IMR-90 (cell line): ENCODE measurements at regions not wholly inside any gene's neighbourhood (a gene's known extent, or its start where the extent isn't known, plus 50 kb on each side); places are given as distances from the start of the nearest gene placed in this dataset.

Experiments
- ATAC-seq: fragments of 200-7000 bp; cut with Tn5 transposase; 2 replicates; pipeline ENCODE4 v1.9.1; 2020; ENCODE audit warnings: low read depth, mild to moderate bottlenecking, moderate library complexity
- BruUV-seq: library from RNA; stranded (reverse); fragments of 400-500 nt; replicated peaks from 2 replicates; lab custom pipeline; 2021; lab: Mats Ljungman, UMichigan
- CTCF ChIA-PET: fragments of 300-600 bp; formaldehyde crosslinking; extraction: SDS; loops from one replicate; lab custom pipeline; 2021; ENCODE audit warnings: antibody characterized with exemption; lab: Yijun Ruan, JAX
- POLR2A ChIA-PET: fragments of 300-600 bp; sonication (Branson Sonifier 250); formaldehyde crosslinking; loops from one replicate; lab custom pipeline; 2022; ENCODE audit warnings: antibody characterized with exemption; ENCODE audit not compliant: unreplicated experiment; lab: Charles Lee
- DNase-seq: peaks from one replicate; pipeline ENCODE4 v3.0.0; 2013
- H2AFZ ChIP-seq: replicated peaks from 2 replicates; pipeline ENCODE3; 2013; ENCODE audit warnings: low read length, mild to moderate bottlenecking; ENCODE audit not compliant: poor library complexity
- H2AK5ac ChIP-seq: 2 replicates; pipeline ENCODE4 v1.6.1; 2013; ENCODE audit warnings: low read depth, low read length, inconsistent platforms
- H2AK9ac ChIP-seq: replicated peaks from 2 replicates; pipeline ENCODE3; 2013; ENCODE audit warnings: mild to moderate bottlenecking, low read depth, low read length, moderate library complexity; ENCODE audit not compliant: poor library complexity
- H2BK120ac ChIP-seq: 2 replicates; pipeline ENCODE4 v1.6.1; 2013; ENCODE audit warnings: low read depth, low read length, inconsistent platforms
- H2BK15ac ChIP-seq: 3 replicates; pipeline ENCODE4 v1.6.1; 2013; ENCODE audit warnings: low read depth, low read length, inconsistent platforms
- H2BK20ac ChIP-seq: 2 replicates; pipeline ENCODE4 v1.6.1; 2013; ENCODE audit warnings: low read depth, mild to moderate bottlenecking, inconsistent platforms, low read length, moderate library complexity
- H2BK5ac ChIP-seq: 2 replicates; pipeline ENCODE4 v1.6.1; 2013; ENCODE audit warnings: mild to moderate bottlenecking, low read depth, low read length, inconsistent platforms; ENCODE audit not compliant: poor library complexity, severe bottlenecking
- H3K14ac ChIP-seq: replicated peaks from 2 replicates; pipeline ENCODE4 v1.6.1; 2013; ENCODE audit warnings: low read depth, low read length, inconsistent platforms
- H3K18ac ChIP-seq: 2 replicates; pipeline ENCODE4 v1.6.1; 2013; ENCODE audit warnings: low read depth, low read length, control low read depth
- H3K23ac ChIP-seq: 2 replicates; pipeline ENCODE4 v1.6.1; 2013; ENCODE audit warnings: low read depth, low read length, inconsistent platforms
- H3K27ac ChIP-seq: 2 replicates; pipeline ENCODE4 v1.5.1; 2013; ENCODE audit warnings: mild to moderate bottlenecking, control low read depth, low read length; ENCODE audit not compliant: insufficient read depth
- H3K27me3 ChIP-seq: 2 replicates; pipeline ENCODE4 v1.6.1; 2013; ENCODE audit warnings: low read length; ENCODE audit not compliant: control insufficient read depth, insufficient read depth
- H3K36me3 ChIP-seq: 2 replicates; pipeline ENCODE4 v1.6.1; 2013; ENCODE audit warnings: low read length, mixed read lengths; ENCODE audit not compliant: control insufficient read depth, insufficient read depth
- H3K4ac ChIP-seq: 2 replicates; pipeline ENCODE4 v1.6.1; 2013; ENCODE audit warnings: low read depth, low read length, inconsistent platforms
- H3K4me1 ChIP-seq: 2 replicates; pipeline ENCODE4 v1.6.1; 2013; ENCODE audit warnings: low read length, mixed read lengths; ENCODE audit not compliant: control insufficient read depth, insufficient read depth
- H3K4me2 ChIP-seq: 2 replicates; pipeline ENCODE4 v1.6.1; 2013; ENCODE audit warnings: low read depth, mild to moderate bottlenecking, control low read depth, low read length, moderate library complexity
- H3K4me3 ChIP-seq: 2 replicates; pipeline ENCODE4 v1.5.1; 2013; ENCODE audit warnings: low read depth, mild to moderate bottlenecking, control low read depth, low read length, moderate library complexity; ENCODE audit not compliant: insufficient read depth
- H3K56ac ChIP-seq: 2 replicates; pipeline ENCODE4 v1.6.1; 2013; ENCODE audit warnings: low read length, inconsistent platforms; ENCODE audit not compliant: insufficient read depth; ENCODE audit errors: extremely low read depth
- H3K79me1 ChIP-seq, 2 experiments: 2 replicates each; pipeline ENCODE4 v1.6.1; 2013; ENCODE audit warnings: low read length in 2 of 2, inconsistent platforms in 1 of 2, low read depth in 1 of 2
- H3K9ac ChIP-seq: 2 replicates; pipeline ENCODE4 v1.6.1; 2013; ENCODE audit warnings: low read depth, low read length, control low read depth
- H3K9me1 ChIP-seq: 2 replicates; pipeline ENCODE4 v1.6.1; 2013; ENCODE audit warnings: low read length, inconsistent platforms; ENCODE audit not compliant: insufficient read depth
- H3K9me3 ChIP-seq: 2 replicates; pipeline ENCODE4 v1.6.1; 2013; ENCODE audit warnings: low read length; ENCODE audit not compliant: control insufficient read depth, insufficient read depth
- H4K20me1 ChIP-seq: 2 replicates; pipeline ENCODE4 v1.6.1; 2013; ENCODE audit warnings: low read length, inconsistent platforms; ENCODE audit not compliant: insufficient read depth
- H4K5ac ChIP-seq: 2 replicates; pipeline ENCODE4 v1.6.1; 2013; ENCODE audit warnings: mild to moderate bottlenecking, low read depth, low read length, control low read depth
- H4K8ac ChIP-seq, 2 experiments: 2 replicates each; pipeline ENCODE4 v1.6.1; 2013; ENCODE audit warnings: low read depth in 2 of 2, low read length in 2 of 2, control low read depth in 1 of 2, inconsistent platforms in 1 of 2
- H4K91ac ChIP-seq: 2 replicates; pipeline ENCODE4 v1.6.1; 2013; ENCODE audit warnings: low read depth, low read length, inconsistent platforms; ENCODE audit not compliant: insufficient read depth
- BHLHE40 ChIP-seq: fragments of 150-350 bp; IDR thresholded peaks from 2 replicates; pipeline ENCODE4 v1.6.1; 2016; ENCODE audit warnings: mild to moderate bottlenecking, low read depth, low read length
- CEBPB ChIP-seq: IDR thresholded peaks from 2 replicates; pipeline ENCODE4 v1.6.1; 2012; ENCODE audit warnings: low read depth, low read length, improper control_type of control experiment
- CHD1 ChIP-seq: IDR thresholded peaks from 2 replicates; pipeline ENCODE4 v1.6.1; 2012; ENCODE audit warnings: low read depth, low read length, improper control_type of control experiment
- CTCF ChIP-seq: conservative IDR thresholded peaks from 2 replicates; pipeline ENCODE4 v1.5.1; 2012; ENCODE audit warnings: mild to moderate bottlenecking, low read depth, low read length, improper control_type of control experiment
- ELK1 ChIP-seq: fragments of 150-350 bp; IDR thresholded peaks from 2 replicates; pipeline ENCODE4 v1.6.1; 2016; ENCODE audit warnings: low read depth, mild to moderate bottlenecking, low read length, moderate library complexity, borderline replicate concordance
- FOS ChIP-seq: fragments of 150-350 bp; IDR thresholded peaks from 2 replicates; pipeline ENCODE4 v1.6.1; 2016; ENCODE audit warnings: low read depth, low read length
- MAFK ChIP-seq: IDR thresholded peaks from 2 replicates; pipeline ENCODE4 v1.6.1; 2012; ENCODE audit warnings: low read depth, low read length, improper control_type of control experiment
- MAZ ChIP-seq: IDR thresholded peaks from 2 replicates; pipeline ENCODE4 v1.6.1; 2012; ENCODE audit warnings: low read depth, mild to moderate bottlenecking, low read length, improper control_type of control experiment, moderate library complexity, borderline replicate concordance
- MXI1 ChIP-seq: IDR thresholded peaks from 2 replicates; pipeline ENCODE4 v1.6.1; 2012; ENCODE audit warnings: low read depth, mild to moderate bottlenecking, low read length, moderate library complexity, borderline replicate concordance
- NFE2L2 ChIP-seq: fragments of 150-350 bp; IDR thresholded peaks from 2 replicates; pipeline ENCODE4 v1.6.1; 2016; ENCODE audit warnings: low read depth, mild to moderate bottlenecking, low read length
- POLR2A ChIP-seq: IDR thresholded peaks from 2 replicates; pipeline ENCODE4 v1.6.1; 2012; ENCODE audit warnings: mild to moderate bottlenecking, low read depth, low read length
- RAD21 ChIP-seq: IDR thresholded peaks from 2 replicates; pipeline ENCODE4 v1.6.1; 2012; ENCODE audit warnings: low read length, improper control_type of control experiment
- RCOR1 ChIP-seq: IDR thresholded peaks from 2 replicates; pipeline ENCODE4 v1.6.1; 2012; ENCODE audit warnings: mild to moderate bottlenecking, low read length, improper control_type of control experiment; ENCODE audit not compliant: insufficient replicate concordance
- RFX5 ChIP-seq: IDR thresholded peaks from 2 replicates; pipeline ENCODE4 v1.8.0; 2012; ENCODE audit warnings: low read depth, mild to moderate bottlenecking, low read length, moderate library complexity
- SMC3 ChIP-seq: fragments of 150-350 bp; IDR thresholded peaks from 2 replicates; pipeline ENCODE4 v1.6.1; 2016; ENCODE audit warnings: low read depth, mild to moderate bottlenecking, antibody characterized with exemption, low read length, moderate library complexity
- USF2 ChIP-seq: fragments of 150-350 bp; IDR thresholded peaks from 2 replicates; pipeline ENCODE4 v1.6.1; 2017; ENCODE audit warnings: mild to moderate bottlenecking, antibody characterized with exemption, low read length, low read depth
- WGBS, 2 experiments: methylation state at CpG; one replicate each; pipeline versions ENCODE4 v1.1.5 to v1.1.7; 2013; ENCODE audit warnings: missing lambda C conversion rate in 2 of 2; ENCODE audit not compliant: insufficient read length in 1 of 2; ENCODE audit errors: extremely low coverage in 2 of 2; 5-methylcytosine and 5-hydroxymethylcytosine counted together
- dilution Hi-C: fragments of 300-500 bp; cut with HindIII; formaldehyde crosslinking; loops from one replicate; pipeline ENCODE4 v1.14.3; 2018; ENCODE audit warnings: low sequenced_read_pairs; ENCODE audit not compliant: unreplicated experiment
- in situ Hi-C: fragments of 300-500 bp; cut with MboI; formaldehyde crosslinking; loops from 3 replicates; pipeline ENCODE4 v1.14.3; 2019; ENCODE audit warnings: low sequenced_read_pairs, inconsistent platforms, mixed read lengths
- intact Hi-C: fragments of 100-400 bp; cut with micrococcal nuclease; formaldehyde crosslinking; loops from 2 replicates; pipeline ENCODE4 v1.10.0; 2022

GRCh38 chr17:55580596-55581133 lies 69.4 kb upstream of the SMIM36 start:
- no peak overlapping the region for H3K56ac ChIP-seq
- H2BK20ac ChIP-seq, result no peak overlapping the region
- no peak overlapping the region for H2AK9ac ChIP-seq
- no CpG with 5 or more reads among the region's 5 CpGs for WGBS, 2 experiments
- no peak overlapping the region for H3K27ac ChIP-seq
- no TSS peak for BruUV-seq
- H2BK120ac ChIP-seq, result no peak overlapping the region
- in situ Hi-C loops (no loop called here), dilution Hi-C loops (no loop called here), intact Hi-C loops (no loop called here)
- no peaks in the 10 kb centered on the region for H3K36me3 ChIP-seq
- H3K4ac ChIP-seq, result no peak overlapping the region
- H4K5ac ChIP-seq, result no peak overlapping the region
- H3K14ac ChIP-seq, result no peak overlapping the region
- no peak overlapping the region for H3K4me2 ChIP-seq
- no peak overlapping the region for H2BK15ac ChIP-seq
- no peak overlapping the region for H3K18ac ChIP-seq
- H3K9me1 ChIP-seq, result 0 out of 2 replicates have a peak, but pooled peaks cover 2% of the 10 kb centered on the region
- H4K8ac ChIP-seq, result no peak overlapping the region
- peaks cover 15% of the 10 kb centered on the region for H3K4me1 ChIP-seq
- H2AFZ ChIP-seq, result no peak overlapping the region
- POLR2A ChIA-PET, result no interaction called here
- H3K23ac ChIP-seq, result no peak overlapping the region
- H3K4me3 ChIP-seq, result no peak overlapping the region
- no peak for TF ChIP-seq CHD1
- TF ChIP-seq CEBPB, result no peak
- TF ChIP-seq NFE2L2, result no peak
- no peak for TF ChIP-seq MAFK
- TF ChIP-seq SMC3, result no peak
- no peak for TF ChIP-seq MXI1
- no peak for TF ChIP-seq RCOR1
- no peak for TF ChIP-seq CTCF
- no peak for TF ChIP-seq RAD21
- no peak for TF ChIP-seq POLR2A
- TF ChIP-seq ELK1, result no peak
- no peak for TF ChIP-seq USF2
- no peak for TF ChIP-seq BHLHE40
- TF ChIP-seq RFX5, result no peak
- no peak for TF ChIP-seq MAZ
- TF ChIP-seq FOS, result no peak
- no peak overlapping the region for H2BK5ac ChIP-seq
- H2AK5ac ChIP-seq, result no peak overlapping the region
- H3K27me3 ChIP-seq, result no peaks in the 10 kb centered on the region
- DNase-seq (no peak), ATAC-seq (no peak)
- H4K91ac ChIP-seq, result no peak overlapping the region
- no peaks in the 10 kb centered on the region for H4K20me1 ChIP-seq
- H3K79me1 ChIP-seq, result no peaks in the 10 kb centered on the region
- H3K9ac ChIP-seq, result no peak overlapping the region
- H3K9me3 ChIP-seq, result no peaks in the 10 kb centered on the region
- CTCF ChIA-PET, result interaction anchor here (1.8 kb wide), 1 partner anchor 11 kb away, joined by 4 read pairs; no protein-coding TSS in a partner anchor
